ENCODE measurements at regions not wholly inside any gene's neighbourhood (a gene's known extent, or its start where the extent isn't known, plus 50 kb on each side); places are given as distances from the start of the nearest gene placed in this dataset.

GRCh38 chr6:6390849-6391602 lies 70.6 kb upstream of the F13A1 start:
- TF ChIP-seq POLR2A (IDR thresholded peaks at IDR 0.05), result no peak
- no peak for TF ChIP-seq EP300 (IDR thresholded peaks at IDR 0.05)
- no peak for TF ChIP-seq CTCF (IDR thresholded peaks at IDR 0.05)
- no peaks in the 10 kb centered on the region for H3K36me3 ChIP-seq
- no peak overlapping the region for H3K4me3 ChIP-seq
- 56 to 59% methylated on average over 7 of the region's 7 CpGs for WGBS, 2 donors
- no peak for DNase-seq (ENCODE audit: low spot score in 2 of 2)
- H3K27me3 ChIP-seq, result no peaks in the 10 kb centered on the region
- no peaks in the 10 kb centered on the region for H3K4me1 ChIP-seq
- peak overlapping the region in 1 of 4 donors; percentile 6 for H3K27ac ChIP-seq
- no peaks in the 10 kb centered on the region for H3K9me3 ChIP-seq

- TF ChIP-seq CTCF (IDR thresholded peaks at IDR 0.05) (no peak), POLR2A (IDR thresholded peaks at IDR 0.05) (no peak), EP300 (IDR thresholded peaks at IDR 0.05) (no peak)
- no peak for DNase-seq (ENCODE audit: low spot score in 2 of 2)
Observed at GRCh38 chr6:6392214-6393068, 72.0 kb upstream of the F13A1 start.

GRCh38 chr6:6393069-6393529 lies 72.6 kb upstream of the F13A1 start:
- H3K4me1 ChIP-seq, result no peaks in the 10 kb centered on the region
- H3K27ac ChIP-seq, result no peak overlapping the region
- no peak for TF ChIP-seq POLR2A (IDR thresholded peaks at IDR 0.05)
- no peak for TF ChIP-seq EP300 (IDR thresholded peaks at IDR 0.05)
- TF ChIP-seq CTCF (IDR thresholded peaks at IDR 0.05), result no peak
- H3K36me3 ChIP-seq, result no peaks in the 10 kb centered on the region
- 75 to 80% methylated on average over 6 of the region's 6 CpGs for WGBS, 2 donors
- DNase-seq (ENCODE audit: low spot score in 2 of 2), result no peak
- no peaks in the 10 kb centered on the region for H3K9me3 ChIP-seq
- H3K27me3 ChIP-seq, result no peaks in the 10 kb centered on the region
- H3K4me3 ChIP-seq, result no peak overlapping the region

More at GRCh38 chr6:6392214-6393068, 72.0 kb upstream of the F13A1 start:
- H3K36me3 ChIP-seq, result no peaks in the 10 kb centered on the region
- WGBS, 2 donors, result 82 to 89% methylated on average over 7 of the region's 7 CpGs
- no peak overlapping the region for H3K4me3 ChIP-seq
- no peak overlapping the region for H3K27ac ChIP-seq
- H3K9me3 ChIP-seq, result no peaks in the 10 kb centered on the region
- H3K27me3 ChIP-seq, result no peaks in the 10 kb centered on the region
- no peaks in the 10 kb centered on the region for H3K4me1 ChIP-seq

- Histone ChIP-seq H3K9me3 (no peaks in the 10 kb centered on the region), H3K27ac (peak overlapping the region in 1 of 4 donors; percentile 32), H3K4me1 (no peaks in the 10 kb centered on the region), H3K36me3 (no peaks in the 10 kb centered on the region), H3K27me3 (no peaks in the 10 kb centered on the region), H3K4me3 (no peak overlapping the region)
- DNase-seq (ENCODE audit: low spot score in 2 of 2), result peak in 1 of 2 donors; percentile 34
- TF ChIP-seq EP300 (IDR thresholded peaks at IDR 0.05) (peak in 1 of 2 donors; percentile 66), POLR2A (IDR thresholded peaks at IDR 0.05) (no peak)
- WGBS, 2 donors, result 40 to 47% methylated on average over 5 of the region's 5 CpGs
Observed at GRCh38 chr6:6395581-6396197, 75.2 kb upstream of the F13A1 start.

- no peak overlapping the region for H3K27ac ChIP-seq
- no peaks in the 10 kb centered on the region for H3K27me3 ChIP-seq
- H3K4me1 ChIP-seq, result no peaks in the 10 kb centered on the region
- WGBS, 2 donors, result 80 to 90% methylated on average over 5 of the region's 5 CpGs
- TF ChIP-seq CTCF (IDR thresholded peaks at IDR 0.05), result no peak
- TF ChIP-seq POLR2A (IDR thresholded peaks at IDR 0.05), result no peak
- TF ChIP-seq EP300 (IDR thresholded peaks at IDR 0.05), result no peak
- no peak overlapping the region for H3K4me3 ChIP-seq
- no peaks in the 10 kb centered on the region for H3K9me3 ChIP-seq
- DNase-seq (ENCODE audit: low spot score in 2 of 2), result no peak
- H3K36me3 ChIP-seq, result no peaks in the 10 kb centered on the region
Observed at GRCh38 chr6:6397842-6398241, 77.4 kb upstream of the F13A1 start.
